Gastroesophageal sphincter (tissue), 4 donors: ENCODE measurements at regions not wholly inside any gene's neighbourhood (a gene's known extent, or its start where the extent isn't known, plus 50 kb on each side); places are given as distances from the start of the nearest gene placed in this dataset.

Source experiments
- ATAC-seq: fragments of 150-250 bp; one replicate; pipeline ENCODE4 v1.9.1; 2016; ENCODE audit warnings: mild to moderate bottlenecking, moderate library complexity
- H3K27ac ChIP-seq, 4 donors: fragments of 200-600 bp; sonication (generic) in 3 of 4; 1 replicate in 3 of 4; 2 replicates in 1 of 4; pipeline ENCODE4 v1.5.1; 2016 to 2019
- H3K27me3 ChIP-seq: fragments of 200-600 bp; sonication (generic); one replicate; pipeline ENCODE4 v1.5.1; 2019
- H3K36me3 ChIP-seq, 2 donors: fragments of 200-600 bp; sonication (generic); one replicate each; pipeline ENCODE4 v1.5.1; 2019; ENCODE audit warnings: control low read depth in 1 of 2
- H3K4me1 ChIP-seq, 3 donors: fragments of 200-600 bp; sonication (generic); 1 replicate in 2 of 3; 2 replicates in 1 of 3; pipeline ENCODE4 v1.5.1; 2016 to 2019; ENCODE audit warnings: control low read depth in 2 of 3
- H3K4me3 ChIP-seq, 2 donors: fragments of 200-600 bp; sonication (generic); one replicate each; pipeline ENCODE4 v1.5.1; 2019; ENCODE audit warnings: mild to moderate bottlenecking in 1 of 2, moderate library complexity in 1 of 2
- H3K9me3 ChIP-seq, 3 donors: fragments of 200-600 bp; sonication (generic); one replicate each; pipeline ENCODE4 v1.5.1; 2017 to 2019; ENCODE audit warnings: control low read depth in 2 of 3
- EP300 ChIP-seq: sonication (generic); formaldehyde crosslinking; IDR thresholded peaks from one replicate; pipeline ENCODE4 v1.6.1; 2017; ENCODE audit warnings: antibody characterized with exemption, mild to moderate bottlenecking
- POLR2A ChIP-seq, 2 donors: fragments of 450-650 bp; IDR thresholded peaks; one replicate each; pipeline ENCODE4 v1.6.1; 2017; ENCODE audit warnings: antibody characterized with exemption in 2 of 2, mild to moderate bottlenecking in 2 of 2, moderate library complexity in 1 of 2
- POLR2AphosphoS5 ChIP-seq: sonication (generic); formaldehyde crosslinking; IDR thresholded peaks from one replicate; pipeline ENCODE4 v1.6.1; 2017; ENCODE audit warnings: antibody characterized with exemption
- WGBS, 2 donors: methylation state at CpG; one replicate each; pipeline ENCODE4 v1.1.5; 2018; ENCODE audit warnings: low coverage in 1 of 2; 5-methylcytosine and 5-hydroxymethylcytosine counted together
- TF ChIP-seq, protein P1 (sequence below), 4 experiments: fragments of 200-600 bp in 2 of 4; fragments of 450-650 bp in 2 of 4; sonication (generic) in 1 of 4; IDR thresholded peaks; one replicate each; pipeline ENCODE4 v1.5.1; 2017 to 2019; ENCODE audit warnings: antibody characterized with exemption in 4 of 4, mild to moderate bottlenecking in 2 of 4, moderate library complexity in 2 of 4

DNA sequence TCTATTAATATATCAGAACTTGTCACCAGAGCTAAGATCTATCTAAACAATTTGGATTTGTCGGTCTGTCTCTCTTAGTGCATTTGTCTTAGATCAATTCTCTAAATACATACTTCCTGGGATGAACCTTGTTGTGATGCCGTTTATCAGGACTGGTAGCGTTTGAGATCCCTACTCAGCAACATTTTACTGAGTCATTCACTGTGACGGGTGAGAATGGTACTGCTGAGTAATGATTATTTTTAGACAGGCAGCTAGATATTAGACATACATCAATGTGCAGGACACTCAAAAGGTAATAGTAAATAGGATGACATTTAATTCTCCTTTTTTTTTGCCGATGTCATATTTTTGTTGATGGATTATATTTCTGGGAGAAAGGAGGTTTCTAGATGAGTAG is 209.0 kb downstream of the CSNK1G3 start:
- H3K9me3 ChIP-seq = no peaks in the 10 kb centered on the region
- no peak for ATAC-seq
- H3K27me3 ChIP-seq = no peaks in the 10 kb centered on the region
- no peaks in the 10 kb centered on the region for H3K36me3 ChIP-seq
- TF ChIP-seq EP300 (no peak), POLR2AphosphoS5 (no peak), POLR2A (IDR thresholded peaks at IDR 0.05) (no peak)
- TF ChIP-seq, protein P1, sequence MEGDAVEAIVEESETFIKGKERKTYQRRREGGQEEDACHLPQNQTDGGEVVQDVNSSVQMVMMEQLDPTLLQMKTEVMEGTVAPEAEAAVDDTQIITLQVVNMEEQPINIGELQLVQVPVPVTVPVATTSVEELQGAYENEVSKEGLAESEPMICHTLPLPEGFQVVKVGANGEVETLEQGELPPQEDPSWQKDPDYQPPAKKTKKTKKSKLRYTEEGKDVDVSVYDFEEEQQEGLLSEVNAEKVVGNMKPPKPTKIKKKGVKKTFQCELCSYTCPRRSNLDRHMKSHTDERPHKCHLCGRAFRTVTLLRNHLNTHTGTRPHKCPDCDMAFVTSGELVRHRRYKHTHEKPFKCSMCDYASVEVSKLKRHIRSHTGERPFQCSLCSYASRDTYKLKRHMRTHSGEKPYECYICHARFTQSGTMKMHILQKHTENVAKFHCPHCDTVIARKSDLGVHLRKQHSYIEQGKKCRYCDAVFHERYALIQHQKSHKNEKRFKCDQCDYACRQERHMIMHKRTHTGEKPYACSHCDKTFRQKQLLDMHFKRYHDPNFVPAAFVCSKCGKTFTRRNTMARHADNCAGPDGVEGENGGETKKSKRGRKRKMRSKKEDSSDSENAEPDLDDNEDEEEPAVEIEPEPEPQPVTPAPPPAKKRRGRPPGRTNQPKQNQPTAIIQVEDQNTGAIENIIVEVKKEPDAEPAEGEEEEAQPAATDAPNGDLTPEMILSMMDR (IDR thresholded peaks at IDR 0.05) = no peak
- H3K27ac ChIP-seq = no peak overlapping the region
- no peaks in the 10 kb centered on the region for H3K4me1 ChIP-seq
- WGBS, 2 donors = 81 to 94% methylated on average over 5 of the region's 5 CpGs
- no peak overlapping the region for H3K4me3 ChIP-seq

DNA sequence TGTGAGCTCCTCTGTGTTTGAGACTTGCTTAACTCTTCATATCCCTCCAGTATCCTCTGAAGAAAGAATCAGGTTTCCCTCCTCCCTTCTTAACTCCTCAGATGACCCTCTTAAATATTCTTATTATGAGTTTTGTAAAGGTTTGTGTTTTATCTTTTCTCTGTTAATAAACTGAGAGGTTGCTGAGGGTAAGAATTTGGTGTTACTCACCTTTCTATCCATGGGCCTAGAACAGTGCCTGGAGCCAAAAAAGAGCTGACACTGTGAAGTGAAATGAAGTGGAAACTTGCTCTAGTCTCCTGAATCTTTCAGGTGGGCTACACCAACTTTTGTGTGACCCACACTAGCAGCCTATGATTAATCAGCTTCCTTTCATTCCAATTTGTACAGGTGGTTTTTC is 208.4 kb downstream of the CSNK1G3 start:
- TF ChIP-seq POLR2A (IDR thresholded peaks at IDR 0.05) = no peak
- no peak for TF ChIP-seq EP300
- no peak for TF ChIP-seq POLR2AphosphoS5
- TF ChIP-seq, protein P1 (IDR thresholded peaks at IDR 0.05) = no peak
- no peak for ATAC-seq
- Histone ChIP-seq H3K27me3 (no peaks in the 10 kb centered on the region), H3K4me1 (no peaks in the 10 kb centered on the region), H3K36me3 (no peaks in the 10 kb centered on the region), H3K4me3 (no peak overlapping the region), H3K9me3 (no peaks in the 10 kb centered on the region), H3K27ac (no peak overlapping the region)

DNA sequence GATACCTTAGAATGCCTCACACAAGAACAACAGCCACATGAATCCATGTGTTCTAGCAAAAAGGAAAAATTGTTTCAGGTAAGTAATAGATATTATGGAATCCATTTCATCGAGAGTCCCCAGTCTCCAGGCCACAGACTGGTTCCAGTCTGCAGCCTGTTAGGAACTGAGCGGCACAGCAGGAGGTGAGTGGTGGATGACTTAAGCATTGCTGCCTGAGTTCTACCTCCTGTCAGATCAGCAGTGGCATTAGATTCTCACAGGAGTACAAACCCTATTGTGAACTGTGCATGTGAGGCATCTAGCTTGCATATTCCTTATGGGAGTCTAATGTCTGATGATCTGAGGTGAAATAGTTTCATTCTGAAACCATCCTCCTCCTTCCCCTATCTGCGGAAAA is 207.0 kb downstream of the CSNK1G3 start:
- no peak overlapping the region for H3K27ac ChIP-seq
- H3K4me3 ChIP-seq = no peak overlapping the region
- H3K4me1 ChIP-seq = no peaks in the 10 kb centered on the region
- WGBS, 2 donors = 87 to 100% methylated on average over 1 to 3 of the region's 3 CpGs
- H3K9me3 ChIP-seq = no peaks in the 10 kb centered on the region
- H3K36me3 ChIP-seq = no peaks in the 10 kb centered on the region
- TF ChIP-seq EP300 (no peak), POLR2A (IDR thresholded peaks at IDR 0.05) (no peak), POLR2AphosphoS5 (no peak)
- TF ChIP-seq, protein P1 (IDR thresholded peaks at IDR 0.05) = no peak
- H3K27me3 ChIP-seq = no peaks in the 10 kb centered on the region
- no peak for ATAC-seq

DNA sequence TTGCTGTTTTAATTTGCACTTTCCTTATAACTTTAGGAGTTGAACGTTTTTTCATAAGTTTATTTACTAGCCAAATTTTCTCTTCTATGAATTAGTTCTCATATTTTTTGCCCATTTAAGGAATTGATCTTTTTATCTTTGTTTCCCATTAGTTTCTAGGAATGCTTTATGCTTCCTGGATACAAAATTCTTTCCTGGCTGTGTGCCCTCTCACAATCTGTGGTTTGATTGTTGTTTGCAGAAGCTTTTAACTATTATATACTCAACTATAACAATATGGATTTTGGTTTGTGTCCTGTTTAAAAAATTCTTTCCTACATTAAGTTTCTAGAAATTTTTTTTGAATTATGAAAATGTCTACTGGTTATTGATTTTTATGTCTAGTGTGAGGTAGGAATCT is 206.3 kb downstream of the CSNK1G3 start:
- no peak for ATAC-seq
- WGBS, 2 donors = 9 to 60% methylated on average over 1 of the region's 1 CpG
- H3K9me3 ChIP-seq = no peaks in the 10 kb centered on the region

DNA sequence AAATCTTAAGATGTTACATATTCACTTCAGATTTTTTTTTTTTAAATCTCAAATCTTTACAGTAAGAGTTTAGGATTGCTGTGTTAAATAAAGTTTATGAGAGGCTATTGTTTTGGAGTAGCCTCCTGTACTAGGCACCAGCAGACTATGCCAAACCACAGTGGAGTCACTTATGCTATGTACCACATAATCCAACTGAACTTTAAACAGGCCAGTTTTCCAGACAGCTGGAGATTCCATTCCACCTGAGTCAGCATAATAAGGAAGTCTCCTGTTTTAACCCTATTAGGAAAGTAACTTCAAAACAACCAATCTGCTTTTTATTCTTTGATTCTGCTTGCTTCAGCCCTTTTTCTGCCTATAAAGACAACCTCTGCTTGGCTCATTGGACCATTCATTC is 205.2 kb downstream of the CSNK1G3 start:
- TF ChIP-seq POLR2A (IDR thresholded peaks at IDR 0.05) (no peak), POLR2AphosphoS5 (no peak), EP300 (no peak)
- TF ChIP-seq, protein P1 (IDR thresholded peaks at IDR 0.05) = no peak
- no peak for ATAC-seq

More for the DNA sequence above, 206.3 kb downstream of the CSNK1G3 start:
- Histone ChIP-seq H3K27ac (no peak overlapping the region), H3K4me1 (no peaks in the 10 kb centered on the region), H3K27me3 (no peaks in the 10 kb centered on the region), H3K4me3 (no peak overlapping the region), H3K36me3 (no peaks in the 10 kb centered on the region)
- TF ChIP-seq, protein P1 (IDR thresholded peaks at IDR 0.05) = no peak
- no peak for TF ChIP-seq EP300
- TF ChIP-seq POLR2AphosphoS5 = no peak
- no peak for TF ChIP-seq POLR2A (IDR thresholded peaks at IDR 0.05)

More for the DNA sequence above, 205.2 kb downstream of the CSNK1G3 start:
- H3K27ac ChIP-seq = no peak overlapping the region
- H3K9me3 ChIP-seq = no peaks in the 10 kb centered on the region
- H3K27me3 ChIP-seq = no peaks in the 10 kb centered on the region
- no peaks in the 10 kb centered on the region for H3K36me3 ChIP-seq
- H3K4me3 ChIP-seq = no peak overlapping the region
- H3K4me1 ChIP-seq = no peaks in the 10 kb centered on the region
